GM18508 (cell line): ENCODE measurements at regions not wholly inside any gene's neighbourhood (a gene's known extent, or its start where the extent isn't known, plus 50 kb on each side); places are given as distances from the start of the nearest gene placed in this dataset.

Experiments used
- ATAC-seq: cut with Tn5 transposase; IDR thresholded peaks from one replicate; pipeline ENCODE4 v1.9.1; 2021; ENCODE audit warnings: moderate number of reproducible peaks; ENCODE audit not compliant: insufficient read depth, unreplicated experiment

DNA sequence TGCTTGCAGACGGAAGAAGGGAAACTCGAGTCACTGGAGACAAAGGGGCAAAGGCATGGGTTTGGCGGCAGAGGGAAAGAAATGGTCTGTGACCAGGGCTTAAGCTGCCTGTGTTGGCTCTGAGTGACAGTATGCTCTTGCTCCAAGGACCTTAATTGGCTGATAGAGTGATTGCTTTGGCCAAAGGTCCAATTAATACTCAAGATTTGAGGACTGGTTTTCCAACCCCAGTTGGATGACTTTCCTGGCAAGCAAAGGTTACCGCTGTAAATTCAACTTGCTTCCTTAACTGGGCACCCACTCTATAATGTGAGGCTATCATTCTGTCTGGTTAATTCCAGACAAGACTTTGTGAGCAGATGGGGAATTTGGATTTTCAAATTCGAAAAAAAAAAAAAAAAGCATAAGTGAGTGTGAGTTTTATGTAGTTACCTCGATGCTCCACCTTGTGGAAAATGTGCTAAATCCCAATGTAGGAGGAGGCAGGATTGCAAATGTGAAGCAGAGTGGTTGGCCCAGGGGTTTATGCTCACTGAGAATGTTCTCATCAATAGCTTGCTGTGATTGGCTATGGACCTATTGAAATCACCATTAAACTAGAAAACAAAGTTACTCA is 150.7 kb upstream of the GMDS start:
- no peak for ATAC-seq

DNA sequence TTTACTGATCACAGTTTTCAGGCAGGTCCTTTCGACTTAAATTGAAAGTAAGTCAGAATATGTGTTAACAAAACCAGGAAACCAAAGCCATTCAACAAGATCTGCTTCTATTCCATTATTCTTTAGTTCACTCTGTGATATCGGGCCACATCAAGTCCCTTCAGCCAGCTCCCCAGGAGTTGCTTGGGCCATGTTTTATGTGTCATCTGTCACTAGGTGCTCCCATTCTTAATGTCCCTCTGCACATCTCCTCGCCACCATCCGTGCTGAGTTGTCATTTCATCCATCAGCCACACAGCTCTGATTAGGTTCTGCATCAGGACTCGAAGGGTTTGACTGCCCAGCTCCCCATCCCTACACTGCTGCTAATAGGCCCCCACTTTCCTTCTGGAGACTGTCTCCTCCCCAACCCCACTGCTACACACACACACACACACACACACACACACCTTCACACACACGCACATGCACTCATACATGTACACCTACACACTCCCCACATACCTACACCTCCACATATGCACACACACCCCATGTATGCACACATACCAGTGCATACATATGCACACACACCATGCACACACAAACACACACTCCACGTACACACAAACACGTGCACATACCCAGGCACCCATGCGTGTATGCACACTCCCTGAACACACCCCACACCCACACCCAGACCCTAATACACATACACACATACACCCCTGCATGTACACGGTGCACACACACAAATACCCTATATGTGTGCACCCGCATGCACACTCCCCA is 143.3 kb upstream of the GMDS start:
- no peak for ATAC-seq

DNA sequence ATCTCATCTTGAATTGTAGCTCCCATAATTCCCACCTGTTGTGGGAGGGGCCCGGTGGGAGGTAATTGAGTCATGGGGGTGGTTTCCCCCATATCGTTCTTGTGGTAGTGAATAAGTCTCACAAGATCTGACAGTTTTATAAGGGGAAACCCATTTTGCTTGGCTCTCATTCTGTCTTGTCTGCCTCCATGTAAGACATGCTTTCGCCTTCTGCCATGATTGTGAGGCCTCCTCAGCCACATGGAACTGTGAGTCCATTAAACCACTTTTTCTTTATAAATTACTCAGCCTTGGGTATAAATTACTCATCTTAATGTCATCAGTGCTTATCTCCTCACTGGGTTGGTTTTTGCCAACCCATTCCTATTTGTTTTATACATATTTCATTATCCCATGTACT is 142.0 kb upstream of the GMDS start:
- no peak for ATAC-seq

DNA sequence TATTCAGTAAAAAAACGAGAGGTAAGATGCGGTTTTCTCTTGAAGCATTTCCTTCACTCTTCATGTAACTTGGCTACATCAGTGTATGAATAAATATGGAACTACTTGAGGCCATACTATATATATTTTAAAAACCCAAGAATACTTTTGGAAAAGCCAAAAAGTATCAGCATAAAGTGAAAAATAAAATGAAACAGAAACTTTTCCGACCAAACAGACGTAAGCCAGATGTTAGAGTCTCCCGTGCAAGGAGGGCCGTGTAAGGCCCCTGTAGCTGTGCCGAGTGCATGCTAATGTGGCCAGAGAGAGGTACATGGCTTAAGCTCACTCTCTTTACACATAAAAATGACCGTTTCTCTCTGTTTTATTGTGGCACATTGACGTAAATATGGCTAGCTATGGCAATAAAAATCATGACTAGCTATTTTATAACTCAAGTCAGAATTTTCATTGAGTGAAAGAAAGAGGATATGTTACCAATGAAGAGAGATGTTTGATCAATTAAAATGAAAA is 140.1 kb upstream of the GMDS start:
- ATAC-seq = no peak

DNA sequence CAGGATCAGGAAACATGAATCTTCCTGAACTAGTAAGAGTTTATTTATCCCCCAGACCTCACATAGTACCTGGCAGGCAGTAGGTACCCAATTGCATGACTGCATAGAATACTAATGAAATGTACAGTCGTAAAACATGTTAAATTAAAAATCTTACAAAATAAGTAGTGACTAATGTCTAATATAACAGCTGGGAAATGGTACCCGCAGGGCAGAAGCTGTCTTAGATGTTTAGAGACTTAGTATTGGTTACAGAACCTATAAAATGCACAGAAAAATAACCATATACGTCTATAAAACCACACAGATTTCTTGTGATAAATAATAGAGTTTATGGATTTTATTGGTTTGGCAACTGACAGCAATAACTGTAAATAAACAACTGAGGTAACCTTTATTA is 139.1 kb upstream of the GMDS start:
- ATAC-seq = no peak

DNA sequence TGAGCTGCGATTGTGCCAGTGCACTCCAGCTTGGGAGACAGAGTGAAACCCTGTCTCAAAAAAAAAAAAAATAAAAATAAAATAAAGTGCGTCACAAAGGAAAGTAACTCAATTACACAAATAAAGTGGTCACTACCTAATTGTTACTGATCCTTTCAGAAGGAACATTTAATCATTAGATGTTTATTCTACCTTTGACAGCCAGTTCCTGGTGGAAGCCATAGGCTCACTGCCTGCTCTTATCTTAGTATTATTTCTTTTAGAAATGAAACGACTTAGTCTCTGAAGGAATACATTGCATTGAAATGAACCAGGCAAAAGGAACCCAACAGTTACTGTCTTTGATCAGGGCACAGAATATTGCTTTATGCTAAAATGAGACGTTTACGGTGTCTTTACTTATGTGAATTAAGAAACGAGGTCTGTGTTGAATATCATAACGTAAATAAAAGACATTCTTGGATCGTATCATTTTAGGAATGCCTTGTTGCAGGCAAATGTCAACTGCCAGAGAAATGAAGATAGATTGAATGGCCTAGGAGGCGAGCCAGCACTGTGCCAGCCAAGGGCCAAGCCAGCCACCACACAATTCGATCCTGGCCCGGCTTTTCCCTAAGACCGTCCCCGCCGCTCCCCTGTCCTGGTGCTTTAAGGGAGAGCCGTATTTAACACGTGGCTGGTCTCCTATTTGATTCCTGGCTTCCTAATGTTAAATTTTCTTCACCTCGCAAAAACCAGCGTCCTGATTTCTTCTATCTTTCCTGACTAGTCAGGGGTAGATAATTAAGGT is 136.7 kb upstream of the GMDS start:
- no peak for ATAC-seq

DNA sequence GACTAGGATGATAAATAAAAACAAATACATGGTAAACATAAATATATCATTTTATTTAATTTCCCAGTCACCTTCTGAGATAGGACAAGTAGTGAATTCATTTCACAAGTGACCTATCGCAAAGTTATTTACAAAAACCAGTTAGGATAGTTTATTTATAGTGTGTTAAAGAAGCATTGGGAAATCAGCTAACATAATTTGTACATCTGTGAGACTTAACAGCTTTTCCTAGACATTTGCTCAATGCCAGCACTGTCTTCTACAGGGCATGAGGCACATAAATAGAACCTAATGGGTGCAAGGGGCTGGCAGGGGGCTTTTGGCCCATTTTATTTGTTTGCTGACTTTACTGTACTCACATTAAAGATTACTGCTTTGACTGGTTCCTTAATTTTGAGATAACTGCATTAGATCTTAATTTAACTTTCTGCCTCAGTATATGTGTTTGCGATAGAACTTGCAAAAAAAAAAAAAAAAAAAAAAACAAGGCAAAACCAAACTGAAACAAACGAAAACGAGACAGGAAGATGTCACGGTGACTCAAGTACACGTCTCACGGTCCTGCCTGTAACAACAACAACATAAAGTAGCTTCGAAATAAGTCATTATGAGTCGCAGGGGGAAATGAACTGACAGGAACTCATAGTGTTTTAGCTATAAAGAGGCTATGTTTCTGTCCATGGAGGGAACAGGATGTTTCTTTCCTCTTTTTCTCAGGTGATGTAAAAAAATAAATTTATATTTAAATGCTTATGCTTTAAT is 133.7 kb upstream of the GMDS start:
- ATAC-seq = no peak

DNA sequence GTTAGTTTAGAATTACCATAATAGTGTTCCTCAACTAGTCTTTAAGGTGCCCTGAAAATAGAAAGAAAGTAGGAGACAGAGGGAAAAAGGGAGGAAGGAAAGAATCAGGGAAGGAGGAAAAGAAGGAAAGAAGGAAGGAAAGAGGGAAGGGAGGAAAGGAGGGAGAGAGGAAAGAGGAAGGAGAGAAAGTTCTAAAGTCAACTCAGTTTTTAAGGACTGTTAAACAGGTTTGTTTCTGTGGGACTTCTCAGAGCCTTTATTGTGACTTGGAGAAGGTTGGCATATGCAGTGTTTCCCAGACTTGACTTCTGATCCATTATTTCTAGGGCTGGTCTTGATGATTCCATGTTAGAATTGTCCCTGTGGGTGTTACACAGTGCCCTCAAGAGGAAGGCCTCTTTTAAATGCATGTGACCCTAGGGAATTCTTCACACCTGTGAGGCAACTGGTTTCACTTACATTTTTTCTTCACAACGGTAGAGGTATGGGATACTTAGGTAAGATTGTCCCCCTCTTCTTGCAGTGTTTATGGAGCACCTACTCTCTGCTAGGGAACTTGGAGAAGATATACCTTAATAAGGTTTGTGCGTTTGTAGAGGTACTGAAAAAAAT is 132.7 kb upstream of the GMDS start:
- ATAC-seq = no peak

DNA sequence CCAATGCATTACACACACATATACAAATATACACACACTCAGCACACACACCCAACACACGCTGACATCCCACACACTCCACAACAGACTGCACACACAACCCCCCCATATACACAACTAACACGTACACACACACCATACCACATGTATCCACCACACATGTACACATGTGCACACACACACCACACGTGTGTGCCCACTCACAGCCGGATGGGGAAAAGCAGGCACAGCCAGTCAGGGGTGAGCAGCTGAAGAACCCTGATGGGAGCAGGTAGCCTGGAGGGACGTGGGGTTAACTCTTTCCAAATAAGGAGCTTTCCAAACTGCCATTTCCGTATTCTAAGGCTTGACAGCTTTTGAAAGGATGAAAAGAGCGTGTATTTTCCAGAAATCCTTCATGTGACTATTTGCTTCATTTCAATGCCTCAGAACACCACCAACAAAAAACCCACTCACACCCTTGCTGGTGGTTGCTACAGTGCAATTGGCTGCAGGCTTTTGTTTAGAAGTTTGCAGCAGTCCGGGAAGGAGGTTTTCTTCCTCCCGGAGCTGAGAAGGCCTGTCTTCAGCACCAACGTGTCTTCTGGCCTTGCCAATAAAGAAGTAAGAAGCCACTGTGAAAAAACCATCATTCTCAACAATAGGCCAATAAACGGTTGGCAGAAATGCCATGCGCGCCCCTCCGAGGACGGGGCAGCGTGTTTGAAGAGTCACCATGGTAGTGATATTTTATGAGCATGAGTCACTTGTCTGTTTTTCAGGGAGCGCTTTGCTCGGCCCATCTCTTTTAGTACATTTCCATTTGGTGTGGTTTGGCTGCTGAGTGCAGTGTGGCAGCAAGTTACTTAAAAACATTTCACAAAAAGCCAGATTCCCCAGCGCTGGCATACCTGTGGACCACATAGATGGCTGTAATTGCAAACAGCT is 131.3 kb upstream of the GMDS start:
- ATAC-seq = no peak

DNA sequence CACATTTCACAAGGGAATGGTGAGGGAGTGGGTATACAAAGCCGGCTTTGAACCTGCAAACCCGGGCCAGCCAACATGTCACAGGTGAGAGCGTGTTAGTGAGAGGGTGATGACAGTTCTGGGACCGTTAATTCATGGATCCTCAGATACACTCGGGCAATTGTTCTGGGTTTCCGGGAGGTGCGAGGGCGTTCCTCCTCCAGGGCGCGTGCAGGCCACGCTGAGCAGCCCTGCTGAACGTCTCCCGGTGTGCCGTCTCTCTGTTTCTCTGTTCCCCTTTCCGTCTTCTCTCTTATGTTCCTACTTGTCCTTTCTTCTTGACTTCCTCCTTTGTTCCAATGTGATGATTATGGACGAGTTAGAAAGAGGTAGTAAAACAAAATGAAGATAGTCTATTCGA is 130.0 kb upstream of the GMDS start:
- ATAC-seq = no peak

DNA sequence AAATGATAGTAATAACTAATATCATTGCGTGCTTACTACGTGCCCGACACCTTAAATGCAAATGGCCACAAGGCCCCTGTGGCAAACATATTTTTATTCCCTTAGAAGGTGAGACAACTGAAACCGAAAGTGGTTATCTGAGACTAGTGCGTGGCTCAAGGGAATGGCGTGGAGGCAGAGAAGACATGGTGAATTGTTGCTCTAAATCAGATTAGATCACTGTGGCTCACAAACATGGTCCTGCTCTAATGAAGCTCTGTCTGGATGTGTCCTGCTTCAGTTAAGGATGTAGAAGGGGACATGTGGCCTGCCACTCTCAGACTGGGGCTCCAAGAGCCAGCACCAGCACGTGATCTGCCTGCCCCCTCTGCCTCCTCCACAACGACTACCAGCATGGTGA is 124.2 kb upstream of the GMDS start:
- no peak for ATAC-seq

DNA sequence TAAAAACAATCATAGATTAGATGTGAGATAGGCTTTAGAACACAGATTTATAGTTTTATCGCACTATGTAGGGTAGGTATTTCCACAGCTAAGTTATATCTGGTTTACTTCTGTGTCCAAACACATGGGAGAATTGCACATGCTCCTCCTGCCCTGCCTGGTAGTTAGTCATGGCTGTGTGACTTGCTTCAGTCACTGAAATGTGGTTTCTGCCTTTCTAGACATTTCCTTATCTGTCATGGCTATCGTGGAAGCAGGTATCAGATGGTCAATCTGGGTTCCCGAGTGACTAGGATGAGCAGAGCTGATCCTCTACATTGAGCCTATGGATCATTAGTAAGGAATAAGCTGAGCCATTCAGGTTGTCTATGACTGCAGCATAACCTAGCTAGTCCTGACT is 117.8 kb upstream of the GMDS start:
- no peak for ATAC-seq

DNA sequence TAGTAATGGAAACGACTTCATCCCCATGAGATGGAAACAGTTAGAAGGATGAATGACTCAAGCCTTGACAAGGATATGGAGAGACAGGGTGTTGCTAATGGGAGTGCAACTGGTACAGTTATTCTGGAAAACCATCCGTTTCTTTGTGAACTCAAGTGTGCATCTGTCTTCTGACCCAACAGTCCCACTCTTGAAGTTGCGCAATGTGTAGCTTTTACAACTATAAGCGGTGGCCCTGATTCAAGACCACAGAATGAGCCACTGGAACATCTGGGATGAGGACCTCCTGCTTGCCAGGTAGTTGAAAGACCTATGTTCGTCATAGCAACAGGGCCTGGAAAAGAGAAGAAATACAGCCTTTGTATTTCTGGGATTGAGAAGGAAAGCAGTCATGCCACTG is 115.8 kb upstream of the GMDS start:
- ATAC-seq = no peak

DNA sequence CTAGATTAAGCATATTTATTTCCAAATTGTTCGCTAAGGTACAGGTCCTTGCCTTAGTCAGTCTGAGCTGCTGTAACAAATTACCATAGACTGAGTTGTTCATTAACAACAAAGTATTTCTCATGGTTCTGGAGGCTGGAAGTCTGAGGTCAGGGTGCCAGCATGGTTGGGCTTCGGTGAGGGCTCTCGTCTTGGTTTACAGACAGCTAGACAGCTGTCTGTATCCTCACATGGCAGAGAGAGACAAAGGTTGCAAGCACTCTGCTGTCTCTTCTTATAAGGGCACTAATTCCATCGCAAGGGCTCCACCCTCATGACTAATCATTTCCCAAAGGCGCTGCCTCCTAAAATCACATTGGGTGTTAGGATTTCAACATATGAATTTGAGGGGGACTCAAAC is 115.3 kb upstream of the GMDS start:
- ATAC-seq = no peak

DNA sequence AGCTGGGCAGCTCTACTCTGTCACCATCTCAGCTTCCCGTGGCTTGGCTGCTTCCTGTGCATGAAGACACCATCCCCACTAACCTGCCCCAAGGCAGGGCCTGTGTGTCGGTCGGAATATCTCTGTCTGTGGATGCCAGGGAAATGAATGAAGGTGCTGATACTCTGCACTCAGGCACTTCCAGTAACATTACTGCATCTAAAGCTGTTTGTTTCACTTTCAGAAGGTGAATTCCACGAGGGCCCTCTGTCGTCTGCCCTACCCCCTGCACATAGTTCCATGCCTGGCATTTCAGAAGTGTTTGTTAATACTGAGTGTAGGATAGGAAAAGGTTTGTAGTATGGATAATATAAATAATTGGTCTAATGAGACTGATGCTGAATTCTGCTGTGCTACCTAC is 114.7 kb upstream of the GMDS start:
- no peak for ATAC-seq

DNA sequence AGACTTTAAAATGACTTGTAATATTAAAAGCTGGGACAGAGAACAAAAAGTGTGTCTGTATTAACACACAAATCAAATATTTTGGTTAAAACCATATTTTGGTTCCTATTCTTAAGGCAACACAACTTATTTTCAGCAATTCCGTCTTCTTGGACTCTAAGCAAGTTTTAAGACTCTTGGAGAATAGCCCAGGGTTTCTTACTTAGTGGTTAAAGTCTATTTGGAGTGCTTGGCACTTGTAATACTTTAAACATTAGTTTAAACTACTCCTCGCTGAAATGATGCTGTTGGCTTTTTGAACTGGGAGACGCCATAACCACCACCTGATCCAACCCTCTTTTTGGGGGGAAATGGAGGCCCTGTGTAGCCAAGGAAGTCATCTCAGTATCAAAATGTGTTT is 109.7 kb upstream of the GMDS start:
- ATAC-seq = no peak

DNA sequence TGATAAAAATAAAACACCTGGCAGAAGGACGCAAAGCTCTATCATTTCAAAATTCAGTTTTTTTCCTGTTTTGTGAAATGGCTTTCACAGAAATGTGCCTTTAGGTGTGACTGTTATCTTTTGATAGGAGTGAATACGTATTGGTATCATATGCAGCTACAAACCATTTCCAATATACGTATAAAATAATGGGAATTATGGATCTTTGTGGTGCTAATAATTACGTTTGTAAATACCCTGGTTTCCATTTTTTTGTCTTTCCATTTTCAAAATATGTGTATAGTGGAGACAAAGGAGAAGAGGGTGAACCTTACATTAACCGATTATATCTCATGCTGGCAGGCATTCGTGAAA is 108.7 kb upstream of the GMDS start:
- no peak for ATAC-seq

DNA sequence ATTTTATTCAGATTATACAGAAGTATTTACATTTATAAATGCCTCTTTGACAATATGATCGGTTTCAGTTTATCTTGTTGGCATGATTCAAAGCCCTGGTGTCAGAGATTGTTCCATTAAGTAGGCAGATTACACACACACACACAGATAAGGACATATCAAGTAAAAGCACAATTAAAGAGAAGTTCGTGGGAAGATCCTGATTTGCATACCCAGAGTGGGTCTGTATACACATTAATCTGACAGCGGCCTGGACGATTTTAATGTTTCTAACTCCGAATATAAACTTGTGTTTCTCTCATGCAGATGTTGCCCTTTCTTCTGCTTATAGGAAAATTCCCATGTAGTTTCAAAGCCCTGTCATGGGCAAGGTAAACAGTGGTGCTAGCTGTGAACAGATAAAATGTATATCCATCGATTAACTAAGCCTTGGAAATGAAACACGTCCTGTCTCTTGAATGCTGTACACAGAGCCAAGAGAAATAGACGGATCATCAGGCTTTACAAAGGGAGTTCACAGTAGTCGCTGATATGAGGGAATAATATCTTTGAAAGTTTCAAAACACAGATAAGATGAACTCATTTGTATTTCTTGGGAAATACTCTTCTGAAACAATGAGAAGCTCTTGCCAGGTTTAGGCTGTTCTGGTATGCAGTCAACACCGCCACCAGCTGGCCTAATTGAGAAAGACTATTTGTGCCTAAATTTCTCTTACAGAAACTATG is 108.2 kb upstream of the GMDS start:
- ATAC-seq = no peak
